ENCODE measurements at regions not wholly inside any gene's neighbourhood (a gene's known extent, or its start where the extent isn't known, plus 50 kb on each side); places are given as distances from the start of the nearest gene placed in this dataset.

DNA sequence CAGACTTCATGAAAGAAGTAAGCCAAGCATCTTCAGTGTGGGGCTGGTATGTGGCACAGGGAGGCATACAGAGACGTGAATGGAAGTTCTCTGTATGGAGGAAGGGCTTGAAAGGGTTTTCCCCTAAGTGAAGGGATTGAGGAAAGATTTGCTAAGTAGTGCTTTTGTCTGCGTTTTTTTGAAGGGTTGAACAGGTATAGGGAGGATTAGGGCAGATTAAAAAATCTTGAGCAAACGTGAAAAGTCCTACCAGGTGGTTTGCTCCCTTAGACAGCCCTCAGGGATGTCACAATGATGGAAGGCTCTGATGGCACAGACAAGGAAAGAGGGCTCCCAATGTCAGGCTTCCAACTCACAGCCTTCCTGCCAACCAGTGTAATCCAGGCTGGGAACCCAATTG is 181.7 kb upstream of the TAB2 start:
- Histone ChIP-seq H3K4me3 (ENCODE audit: low read length) (no peak overlapping the region), H3K9me3 (ENCODE audit: insufficient read depth, low read length) (no peaks in the 10 kb centered on the region)

DNA sequence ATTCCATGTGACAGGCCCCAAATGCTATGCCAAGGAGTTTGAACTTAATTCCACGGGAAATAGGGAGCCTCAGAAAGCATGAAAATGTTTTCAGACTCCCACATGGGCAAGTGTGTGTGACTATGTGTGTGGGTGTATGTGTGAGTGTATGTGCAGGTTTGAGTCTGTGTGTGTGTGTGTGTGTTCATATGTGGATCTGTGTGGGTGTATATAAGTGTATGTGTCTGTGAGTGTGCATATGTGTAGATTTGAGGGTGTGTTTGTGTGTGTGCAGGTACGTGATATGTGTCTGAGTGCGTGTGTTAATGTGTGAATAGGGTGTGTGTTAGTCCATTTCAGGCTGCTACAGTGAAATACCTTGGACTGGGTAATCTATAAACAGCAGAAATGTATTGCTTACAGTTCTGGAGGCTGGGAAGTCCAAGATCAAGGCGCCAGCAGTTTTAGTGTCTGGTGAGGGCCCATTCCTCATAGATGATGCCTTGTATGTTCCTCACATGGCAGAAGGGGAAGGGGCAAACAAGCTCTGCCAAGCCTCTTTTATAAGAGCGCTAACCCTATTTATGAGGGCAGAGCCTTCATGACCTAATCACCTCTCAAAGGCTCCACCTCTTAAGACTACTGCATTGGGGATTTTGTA is 181.1 kb upstream of the TAB2 start:
- H4K20me1 ChIP-seq (ENCODE audit: insufficient read depth, low read length), result no peaks in the 10 kb centered on the region
- H3K4me1 ChIP-seq (ENCODE audit: low read length), result peaks cover 25% of the 10 kb centered on the region
- H3K4me3 ChIP-seq (ENCODE audit: low read length), result no peak overlapping the region
- H3K9me3 ChIP-seq (ENCODE audit: insufficient read depth, low read length), result no peaks in the 10 kb centered on the region
- H3K9ac ChIP-seq (ENCODE audit: low read length), result no peak overlapping the region
- H3K79me2 ChIP-seq (ENCODE audit: low read length), result no peaks in the 10 kb centered on the region
- H3K4me2 ChIP-seq (ENCODE audit: low read length), result no peak overlapping the region
- H3K36me3 ChIP-seq (replicated peaks; ENCODE audit: low read depth, low read length), result no peaks in the 10 kb centered on the region
- no peak overlapping the region for H3K27ac ChIP-seq (ENCODE audit: low read length)
- TF ChIP-seq EZH2phosphoT487 (IDR thresholded peaks at IDR 0.05; ENCODE audit: low read depth), result no peak
- no peak overlapping the region for H2AFZ ChIP-seq (ENCODE audit: low read depth, low read length)
- no peaks in the 10 kb centered on the region for H3K27me3 ChIP-seq (ENCODE audit: low read depth, low read length)

More for the DNA sequence above, 181.7 kb upstream of the TAB2 start:
- no peaks in the 10 kb centered on the region for H3K27me3 ChIP-seq (ENCODE audit: low read depth, low read length)
- H3K79me2 ChIP-seq (ENCODE audit: low read length), result no peaks in the 10 kb centered on the region
- peaks cover 20% of the 10 kb centered on the region for H3K4me1 ChIP-seq (ENCODE audit: low read length)
- H4K20me1 ChIP-seq (ENCODE audit: insufficient read depth, low read length), result no peaks in the 10 kb centered on the region
- H3K9ac ChIP-seq (ENCODE audit: low read length), result no peak overlapping the region
- no peak overlapping the region for H3K27ac ChIP-seq (ENCODE audit: low read length)
- TF ChIP-seq, protein P1, sequence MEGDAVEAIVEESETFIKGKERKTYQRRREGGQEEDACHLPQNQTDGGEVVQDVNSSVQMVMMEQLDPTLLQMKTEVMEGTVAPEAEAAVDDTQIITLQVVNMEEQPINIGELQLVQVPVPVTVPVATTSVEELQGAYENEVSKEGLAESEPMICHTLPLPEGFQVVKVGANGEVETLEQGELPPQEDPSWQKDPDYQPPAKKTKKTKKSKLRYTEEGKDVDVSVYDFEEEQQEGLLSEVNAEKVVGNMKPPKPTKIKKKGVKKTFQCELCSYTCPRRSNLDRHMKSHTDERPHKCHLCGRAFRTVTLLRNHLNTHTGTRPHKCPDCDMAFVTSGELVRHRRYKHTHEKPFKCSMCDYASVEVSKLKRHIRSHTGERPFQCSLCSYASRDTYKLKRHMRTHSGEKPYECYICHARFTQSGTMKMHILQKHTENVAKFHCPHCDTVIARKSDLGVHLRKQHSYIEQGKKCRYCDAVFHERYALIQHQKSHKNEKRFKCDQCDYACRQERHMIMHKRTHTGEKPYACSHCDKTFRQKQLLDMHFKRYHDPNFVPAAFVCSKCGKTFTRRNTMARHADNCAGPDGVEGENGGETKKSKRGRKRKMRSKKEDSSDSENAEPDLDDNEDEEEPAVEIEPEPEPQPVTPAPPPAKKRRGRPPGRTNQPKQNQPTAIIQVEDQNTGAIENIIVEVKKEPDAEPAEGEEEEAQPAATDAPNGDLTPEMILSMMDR (IDR thresholded peaks at IDR 0.05; ENCODE audit: low read depth, low read length), result no peak
- TF ChIP-seq EZH2phosphoT487 (IDR thresholded peaks at IDR 0.05; ENCODE audit: low read depth), result no peak
- H3K4me2 ChIP-seq (ENCODE audit: low read length), result no peak overlapping the region
- H2AFZ ChIP-seq (ENCODE audit: low read depth, low read length), result no peak overlapping the region
- H3K36me3 ChIP-seq (replicated peaks; ENCODE audit: low read depth, low read length), result no peaks in the 10 kb centered on the region

DNA sequence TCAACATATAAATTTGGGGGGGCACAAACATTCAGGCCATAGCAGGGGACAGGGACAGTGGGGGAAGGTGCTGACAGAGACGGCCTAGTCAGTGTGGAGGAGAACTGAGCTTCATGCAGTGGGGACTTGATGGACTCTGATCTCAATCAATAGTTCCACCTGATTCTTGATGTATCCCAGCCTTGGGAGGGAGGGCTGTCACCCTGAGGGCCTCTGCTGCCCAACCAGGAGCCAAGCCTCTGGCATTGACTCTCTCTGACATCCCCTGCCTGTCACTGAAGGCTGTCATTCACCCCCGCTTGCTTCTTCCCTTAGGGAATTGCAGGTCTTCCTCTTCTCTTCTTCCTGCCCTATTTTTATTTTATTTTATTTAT is 180.6 kb upstream of the TAB2 start:
- no peak overlapping the region for H3K4me3 ChIP-seq (ENCODE audit: low read length)
- no peak overlapping the region for H3K9ac ChIP-seq (ENCODE audit: low read length)
- no peaks in the 10 kb centered on the region for H3K27me3 ChIP-seq (ENCODE audit: low read depth, low read length)
- no peaks in the 10 kb centered on the region for H4K20me1 ChIP-seq (ENCODE audit: insufficient read depth, low read length)
- peaks cover 25% of the 10 kb centered on the region for H3K4me1 ChIP-seq (ENCODE audit: low read length)
- no peaks in the 10 kb centered on the region for H3K79me2 ChIP-seq (ENCODE audit: low read length)
- no peaks in the 10 kb centered on the region for H3K36me3 ChIP-seq (replicated peaks; ENCODE audit: low read depth, low read length)
- no peak for TF ChIP-seq EZH2phosphoT487 (IDR thresholded peaks at IDR 0.05; ENCODE audit: low read depth)
- TF ChIP-seq, protein P1 (IDR thresholded peaks at IDR 0.05; ENCODE audit: low read depth, low read length), result no peak
- no peaks in the 10 kb centered on the region for H3K9me3 ChIP-seq (ENCODE audit: insufficient read depth, low read length)
- H2AFZ ChIP-seq (ENCODE audit: low read depth, low read length), result no peak overlapping the region
- no peak overlapping the region for H3K4me2 ChIP-seq (ENCODE audit: low read length)
- H3K27ac ChIP-seq (ENCODE audit: low read length), result no peak overlapping the region

DNA sequence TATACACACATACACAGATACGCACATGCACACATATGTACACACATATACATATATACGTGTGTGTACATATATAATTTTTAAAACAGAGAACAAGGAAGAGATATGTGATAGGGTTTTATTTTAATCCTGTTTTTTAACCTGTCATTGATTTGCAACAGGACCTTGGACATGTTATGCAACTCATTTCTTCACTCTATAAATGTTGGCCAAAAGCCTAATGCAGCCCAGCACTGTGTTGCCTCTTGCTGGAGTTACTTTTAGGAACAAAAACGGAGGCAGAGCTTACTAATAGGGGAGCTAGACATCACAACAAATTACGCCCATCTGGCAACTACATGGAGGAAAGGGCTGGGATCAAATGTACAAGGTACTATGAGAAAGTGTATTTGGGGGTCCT is 179.9 kb upstream of the TAB2 start:
- no peaks in the 10 kb centered on the region for H3K79me2 ChIP-seq (ENCODE audit: low read length)
- H3K27ac ChIP-seq (ENCODE audit: low read length), result no peak overlapping the region
- no peak overlapping the region for H3K9ac ChIP-seq (ENCODE audit: low read length)
- no peak overlapping the region for H3K4me2 ChIP-seq (ENCODE audit: low read length)
- TF ChIP-seq, protein P1 (IDR thresholded peaks at IDR 0.05; ENCODE audit: low read depth, low read length), result no peak
- TF ChIP-seq EZH2phosphoT487 (IDR thresholded peaks at IDR 0.05; ENCODE audit: low read depth), result no peak
- H3K27me3 ChIP-seq (ENCODE audit: low read depth, low read length), result no peaks in the 10 kb centered on the region
- no peak overlapping the region for H3K4me3 ChIP-seq (ENCODE audit: low read length)
- no peak overlapping the region for H2AFZ ChIP-seq (ENCODE audit: low read depth, low read length)
- H4K20me1 ChIP-seq (ENCODE audit: insufficient read depth, low read length), result no peaks in the 10 kb centered on the region
- H3K4me1 ChIP-seq (ENCODE audit: low read length), result peaks cover 25% of the 10 kb centered on the region
- H3K36me3 ChIP-seq (replicated peaks; ENCODE audit: low read depth, low read length), result peaks cover 3% of the 10 kb centered on the region
- H3K9me3 ChIP-seq (ENCODE audit: insufficient read depth, low read length), result no peaks in the 10 kb centered on the region
